ENCODE measurements at regions not wholly inside any gene's neighbourhood (a gene's known extent, or its start where the extent isn't known, plus 50 kb on each side); places are given as distances from the start of the nearest gene placed in this dataset.

DNA sequence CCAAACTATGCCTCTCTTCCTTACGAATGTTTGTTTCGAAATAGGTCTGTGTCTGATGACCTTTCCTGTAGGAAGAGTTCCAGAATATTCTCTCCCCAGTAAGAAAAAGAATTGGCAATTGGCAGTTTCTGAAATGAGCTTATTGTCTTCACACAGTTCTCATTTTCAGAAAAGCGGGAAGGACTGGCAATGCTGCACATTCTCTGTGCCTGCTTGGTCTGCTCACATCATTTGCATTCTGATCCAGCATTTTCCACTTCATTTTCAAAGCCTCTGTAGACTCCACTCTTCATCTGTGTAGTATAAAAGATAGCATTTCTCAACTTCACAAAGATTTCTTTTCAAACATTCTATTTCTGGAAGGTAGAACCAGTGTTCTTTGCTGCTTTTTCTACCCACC lies 120.6 kb upstream of the CCDC112 start:
- Histone ChIP-seq H3K4me3 (ENCODE audit: low read length) (no peak overlapping the region), H3K27ac (ENCODE audit: low read depth in 1 of 2, low read length in 2 of 2) (no peak overlapping the region), H3K4me1 (ENCODE audit: insufficient read depth, low read length) (no peaks in the 10 kb centered on the region), H3K9me3 (ENCODE audit: control insufficient read depth in 1 of 2, insufficient read depth in 1 of 2, low read length in 2 of 2) (no peaks in the 10 kb centered on the region), H3K27me3 (ENCODE audit: control insufficient read depth in 1 of 2, insufficient read depth in 2 of 2, low read length in 2 of 2) (peaks cover 3 to 4% of the 10 kb centered on the region in 2 experiments), H3K36me3 (ENCODE audit: insufficient read depth, low read length) (no peaks in the 10 kb centered on the region)
- H3K4me1 Mint-ChIP-seq (ENCODE audit: low read depth): no peaks in the 10 kb centered on the region
- no peak overlapping the region for H3K4me3 Mint-ChIP-seq
- CTCF ChIA-PET: no interaction called here
- H3K27ac Mint-ChIP-seq: no peak overlapping the region
- POLR2A ChIA-PET: no interaction called here
- no peaks in the 10 kb centered on the region for H3K36me3 Mint-ChIP-seq (ENCODE audit: low read depth)
- H3K27me3 Mint-ChIP-seq: peaks cover 14% of the 10 kb centered on the region
- DNase-seq (no peak), ATAC-seq (ENCODE audit: poor library complexity) (no peak)
- intact Hi-C loops (cut with DNase I, micrococcal nuclease): no loop called here
- TF ChIP-seq, protein P1, sequence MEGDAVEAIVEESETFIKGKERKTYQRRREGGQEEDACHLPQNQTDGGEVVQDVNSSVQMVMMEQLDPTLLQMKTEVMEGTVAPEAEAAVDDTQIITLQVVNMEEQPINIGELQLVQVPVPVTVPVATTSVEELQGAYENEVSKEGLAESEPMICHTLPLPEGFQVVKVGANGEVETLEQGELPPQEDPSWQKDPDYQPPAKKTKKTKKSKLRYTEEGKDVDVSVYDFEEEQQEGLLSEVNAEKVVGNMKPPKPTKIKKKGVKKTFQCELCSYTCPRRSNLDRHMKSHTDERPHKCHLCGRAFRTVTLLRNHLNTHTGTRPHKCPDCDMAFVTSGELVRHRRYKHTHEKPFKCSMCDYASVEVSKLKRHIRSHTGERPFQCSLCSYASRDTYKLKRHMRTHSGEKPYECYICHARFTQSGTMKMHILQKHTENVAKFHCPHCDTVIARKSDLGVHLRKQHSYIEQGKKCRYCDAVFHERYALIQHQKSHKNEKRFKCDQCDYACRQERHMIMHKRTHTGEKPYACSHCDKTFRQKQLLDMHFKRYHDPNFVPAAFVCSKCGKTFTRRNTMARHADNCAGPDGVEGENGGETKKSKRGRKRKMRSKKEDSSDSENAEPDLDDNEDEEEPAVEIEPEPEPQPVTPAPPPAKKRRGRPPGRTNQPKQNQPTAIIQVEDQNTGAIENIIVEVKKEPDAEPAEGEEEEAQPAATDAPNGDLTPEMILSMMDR (IDR thresholded peaks at IDR 0.05): no peak
- H3K9me3 Mint-ChIP-seq: no peaks in the 10 kb centered on the region

- H3K4me3 ChIP-seq (ENCODE audit: low read length): no peak overlapping the region
Measured at GRCh38 chr5:115415143-115415491, 118.7 kb upstream of the CCDC112 start.

GRCh38 chr5:115414406-115415142 lies 118.1 kb upstream of the CCDC112 start:
- intact Hi-C loops (cut with DNase I, micrococcal nuclease): no loop called here
- H3K27ac ChIP-seq (ENCODE audit: low read depth in 1 of 2, low read length in 2 of 2): no peak overlapping the region
- ChIA-PET CTCF (no interaction called here), POLR2A (no interaction called here)
- ATAC-seq (ENCODE audit: poor library complexity) (no peak), DNase-seq (no peak)
- H3K27me3 ChIP-seq (ENCODE audit: control insufficient read depth in 1 of 2, insufficient read depth in 2 of 2, low read length in 2 of 2): peaks cover 3 to 4% of the 10 kb centered on the region in 2 experiments
- Mint-ChIP-seq H3K27me3 (peaks cover 11% of the 10 kb centered on the region), H3K27ac (no peak overlapping the region), H3K36me3 (ENCODE audit: low read depth) (no peaks in the 10 kb centered on the region), H3K4me3 (no peak overlapping the region), H3K4me1 (ENCODE audit: low read depth) (no peaks in the 10 kb centered on the region), H3K9me3 (no peaks in the 10 kb centered on the region)
- no peaks in the 10 kb centered on the region for H3K36me3 ChIP-seq (ENCODE audit: insufficient read depth, low read length)
- H3K9me3 ChIP-seq (ENCODE audit: control insufficient read depth in 1 of 2, insufficient read depth in 1 of 2, low read length in 2 of 2): no peaks in the 10 kb centered on the region
- TF ChIP-seq, protein P1 (IDR thresholded peaks at IDR 0.05): no peak
- H3K4me1 ChIP-seq (ENCODE audit: insufficient read depth, low read length): no peaks in the 10 kb centered on the region
- H3K4me3 ChIP-seq (ENCODE audit: low read length): no peak overlapping the region

More at GRCh38 chr5:115415143-115415491, 118.7 kb upstream of the CCDC112 start:
- no peaks in the 10 kb centered on the region for H3K9me3 Mint-ChIP-seq
- Histone ChIP-seq H3K27ac (ENCODE audit: low read depth in 1 of 2, low read length in 2 of 2) (no peak overlapping the region), H3K36me3 (ENCODE audit: insufficient read depth, low read length) (no peaks in the 10 kb centered on the region), H3K27me3 (ENCODE audit: control insufficient read depth in 1 of 2, insufficient read depth in 2 of 2, low read length in 2 of 2) (peaks cover 3 to 4% of the 10 kb centered on the region in 2 experiments), H3K4me1 (ENCODE audit: insufficient read depth, low read length) (no peaks in the 10 kb centered on the region), H3K9me3 (ENCODE audit: control insufficient read depth in 1 of 2, insufficient read depth in 1 of 2, low read length in 2 of 2) (no peaks in the 10 kb centered on the region)
- TF ChIP-seq, protein P1 (IDR thresholded peaks at IDR 0.05): no peak
- ChIA-PET CTCF (no interaction called here), POLR2A (no interaction called here)
- no peak overlapping the region for H3K27ac Mint-ChIP-seq
- peaks cover 14% of the 10 kb centered on the region for H3K27me3 Mint-ChIP-seq
- no peaks in the 10 kb centered on the region for H3K4me1 Mint-ChIP-seq (ENCODE audit: low read depth)
- intact Hi-C loops (cut with DNase I, micrococcal nuclease): no loop called here
- no peaks in the 10 kb centered on the region for H3K36me3 Mint-ChIP-seq (ENCODE audit: low read depth)
- no peak for DNase-seq
- no peak overlapping the region for H3K4me3 Mint-ChIP-seq
- no peak for ATAC-seq (ENCODE audit: poor library complexity)
